Stomach (tissue), 8 donors: ENCODE measurements at regions not wholly inside any gene's neighbourhood (a gene's known extent, or its start where the extent isn't known, plus 50 kb on each side); places are given as distances from the start of the nearest gene placed in this dataset.

ENCODE experiments used
- DNase-seq, 2 donors: peaks; one replicate each; pipeline versions ENCODE4 v3.0.0 to v3.0.0-alpha.2; 2013 to 2019
- H3K27ac ChIP-seq, 5 donors: fragments of 200-600 bp in 4 of 5; sonication (generic) in 4 of 5; one replicate each; pipeline ENCODE4 v1.5.1; 2013 to 2019; ENCODE audit warnings: mild to moderate bottlenecking in 1 of 5, moderate library complexity in 1 of 5
- H3K27me3 ChIP-seq, 3 donors: fragments of 200-600 bp; sonication (generic); one replicate each; pipeline ENCODE4 v1.5.1; 2017 to 2019; ENCODE audit warnings: mixed run types in 1 of 3
- H3K36me3 ChIP-seq, 4 donors: fragments of 200-600 bp; sonication (generic); 1 replicate in 3 of 4; 2 replicates in 1 of 4; pipeline ENCODE4 v1.5.1; 2016 to 2019
- H3K4me1 ChIP-seq, 4 donors: fragments of 200-600 bp; sonication (generic); one replicate each; pipeline ENCODE4 v1.5.1; 2016 to 2019
- H3K4me3 ChIP-seq, 4 donors: fragments of 200-600 bp; sonication (generic) in 3 of 4; one replicate each; pipeline ENCODE4 v1.5.1; 2016 to 2019; ENCODE audit warnings: mild to moderate bottlenecking in 1 of 4
- H3K9me3 ChIP-seq, 4 donors: fragments of 200-600 bp; sonication (generic); one replicate each; pipeline ENCODE4 v1.5.1; 2016 to 2019
- EP300 ChIP-seq: sonication (generic); formaldehyde crosslinking; IDR thresholded peaks from one replicate; pipeline ENCODE4 v1.6.1; 2017; ENCODE audit warnings: antibody characterized with exemption
- POLR2A ChIP-seq, 4 donors: fragments of 450-650 bp; IDR thresholded peaks; one replicate each; pipeline ENCODE4 v1.6.1; 2016; ENCODE audit warnings: antibody characterized with exemption in 4 of 4, control low read depth in 2 of 4, mild to moderate bottlenecking in 1 of 4, moderate library complexity in 1 of 4
- POLR2AphosphoS5 ChIP-seq, 3 donors: sonication (generic); formaldehyde crosslinking; IDR thresholded peaks; one replicate each; pipeline ENCODE4 v1.6.1; 2016; ENCODE audit warnings: antibody characterized with exemption in 3 of 3
- WGBS, 5 donors: extraction: QIAGEN DNeasy Blood & Tissue Kit in 3 of 5; methylation state at CpG; one replicate each; pipeline versions ENCODE4 v1.1.5 to v1.1.7; 2013 to 2018; 5-methylcytosine and 5-hydroxymethylcytosine counted together
- intact Hi-C: fragments of 100-400 bp; cut with DNase I; formaldehyde crosslinking; loops from one replicate; pipeline ENCODE4 v1.15.1; 2023; ENCODE audit warnings: low total_unique reads
- TF ChIP-seq, protein P1 (sequence below), 7 experiments: fragments of 450-650 bp in 4 of 7; fragments of 200-600 bp in 3 of 7; sonication (generic) in 3 of 7; IDR thresholded peaks; one replicate each; pipeline ENCODE4 v1.5.1; 2016 to 2019; ENCODE audit warnings: antibody characterized with exemption in 7 of 7, control low read depth in 2 of 7, mild to moderate bottlenecking in 1 of 7
- donor health status: healthy with polysubstance abuse.
- donor health status: Bipolar disorder and iron deficiency.
- donor health status: healthy.

DNA sequence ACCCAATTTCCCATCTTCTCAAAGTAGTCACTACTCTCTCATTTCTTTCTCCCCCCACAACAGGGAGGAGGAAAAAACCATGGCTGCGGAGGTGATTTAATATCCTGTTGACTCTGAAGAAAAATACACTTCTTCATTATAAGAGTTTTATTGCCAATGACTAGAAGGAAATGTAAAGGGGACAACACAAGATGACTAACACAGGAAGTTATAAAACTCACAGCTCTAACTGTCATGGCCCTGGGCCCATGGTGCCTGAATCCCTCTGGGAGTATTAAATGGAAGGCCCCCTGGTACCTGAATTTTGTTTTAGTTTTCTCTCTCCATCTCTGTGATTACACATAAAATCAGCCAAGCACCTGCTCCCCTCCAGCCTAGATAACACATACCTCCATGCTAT, 352.8 kb upstream of the FAT3 start:
- intact Hi-C loops, result no loop called here
- no peak for TF ChIP-seq POLR2AphosphoS5 (IDR thresholded peaks at IDR 0.05)
- TF ChIP-seq, protein P1, sequence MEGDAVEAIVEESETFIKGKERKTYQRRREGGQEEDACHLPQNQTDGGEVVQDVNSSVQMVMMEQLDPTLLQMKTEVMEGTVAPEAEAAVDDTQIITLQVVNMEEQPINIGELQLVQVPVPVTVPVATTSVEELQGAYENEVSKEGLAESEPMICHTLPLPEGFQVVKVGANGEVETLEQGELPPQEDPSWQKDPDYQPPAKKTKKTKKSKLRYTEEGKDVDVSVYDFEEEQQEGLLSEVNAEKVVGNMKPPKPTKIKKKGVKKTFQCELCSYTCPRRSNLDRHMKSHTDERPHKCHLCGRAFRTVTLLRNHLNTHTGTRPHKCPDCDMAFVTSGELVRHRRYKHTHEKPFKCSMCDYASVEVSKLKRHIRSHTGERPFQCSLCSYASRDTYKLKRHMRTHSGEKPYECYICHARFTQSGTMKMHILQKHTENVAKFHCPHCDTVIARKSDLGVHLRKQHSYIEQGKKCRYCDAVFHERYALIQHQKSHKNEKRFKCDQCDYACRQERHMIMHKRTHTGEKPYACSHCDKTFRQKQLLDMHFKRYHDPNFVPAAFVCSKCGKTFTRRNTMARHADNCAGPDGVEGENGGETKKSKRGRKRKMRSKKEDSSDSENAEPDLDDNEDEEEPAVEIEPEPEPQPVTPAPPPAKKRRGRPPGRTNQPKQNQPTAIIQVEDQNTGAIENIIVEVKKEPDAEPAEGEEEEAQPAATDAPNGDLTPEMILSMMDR (IDR thresholded peaks at IDR 0.05), result no peak
- TF ChIP-seq EP300, result no peak
- TF ChIP-seq POLR2A (IDR thresholded peaks at IDR 0.05), result no peak

GRCh38 chr11:91871048-91871447, 353.6 kb upstream of the FAT3 start:
- Histone ChIP-seq H3K27me3 (no peaks in the 10 kb centered on the region), H3K4me1 (peaks cover 0 to 22% (median 10%) of the 10 kb centered on the region in 4 donors), H3K4me3 (no peak overlapping the region), H3K36me3 (no peaks in the 10 kb centered on the region), H3K9me3 (no peaks in the 10 kb centered on the region), H3K27ac (no peak overlapping the region)
- WGBS, 5 donors, result 87 to 97% (median 95%) methylated on average over 2 of the region's 2 CpGs
- no peak for DNase-seq
- intact Hi-C loops, result no loop called here
- TF ChIP-seq POLR2A (IDR thresholded peaks at IDR 0.05), result no peak
- no peak for TF ChIP-seq EP300
- TF ChIP-seq POLR2AphosphoS5 (IDR thresholded peaks at IDR 0.05), result no peak
- TF ChIP-seq, protein P1 (IDR thresholded peaks at IDR 0.05), result no peak

More for the DNA sequence above, 352.8 kb upstream of the FAT3 start:
- Histone ChIP-seq H3K4me1 (peaks cover 0 to 22% (median 10%) of the 10 kb centered on the region in 4 donors), H3K36me3 (no peaks in the 10 kb centered on the region), H3K27me3 (no peaks in the 10 kb centered on the region), H3K4me3 (no peak overlapping the region), H3K27ac (no peak overlapping the region), H3K9me3 (no peaks in the 10 kb centered on the region)
- 69 to 88% (median 81%) methylated on average over 1 of the region's 1 CpG for WGBS, 5 donors
- no peak for DNase-seq

GRCh38 chr11:91869686-91870085, 354.9 kb upstream of the FAT3 start:
- Histone ChIP-seq H3K27ac (no peak overlapping the region), H3K4me3 (no peak overlapping the region), H3K27me3 (no peaks in the 10 kb centered on the region), H3K9me3 (no peaks in the 10 kb centered on the region), H3K36me3 (no peaks in the 10 kb centered on the region), H3K4me1 (peaks cover 0 to 22% (median 10%) of the 10 kb centered on the region in 4 donors)
- intact Hi-C loops, result no loop called here
- WGBS, 5 donors, result 31 to 46% (median 42%) methylated on average over 2 of the region's 2 CpGs
- no peak for TF ChIP-seq POLR2A (IDR thresholded peaks at IDR 0.05)
- TF ChIP-seq POLR2AphosphoS5 (IDR thresholded peaks at IDR 0.05), result no peak
- TF ChIP-seq, protein P1 (IDR thresholded peaks at IDR 0.05), result no peak
- TF ChIP-seq EP300, result no peak
- DNase-seq, result peak in 1 of 2 donors; percentile 28

DNA sequence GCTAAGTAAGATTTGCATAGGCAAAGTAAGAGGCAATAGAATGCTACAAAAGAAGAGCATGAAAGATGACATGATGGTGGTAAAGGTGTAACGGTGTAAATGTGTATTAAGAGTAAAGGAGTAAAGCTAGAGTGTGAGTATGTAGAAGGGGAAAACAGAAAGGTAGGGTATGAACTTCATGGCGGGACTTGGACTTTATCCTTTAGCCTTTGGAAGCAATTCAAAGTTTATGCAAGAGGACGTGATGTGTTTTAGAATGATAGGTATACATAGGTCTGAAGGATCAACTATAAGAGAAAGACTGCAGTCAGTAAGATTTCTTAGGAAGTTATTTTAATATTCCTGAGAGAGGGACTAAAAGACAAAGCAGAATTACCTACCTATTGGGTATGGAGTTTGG, 358.0 kb upstream of the FAT3 start:
- intact Hi-C loops, result no loop called here
- no peaks in the 10 kb centered on the region for H3K27me3 ChIP-seq
- TF ChIP-seq POLR2AphosphoS5 (IDR thresholded peaks at IDR 0.05), result no peak
- TF ChIP-seq, protein P1 (IDR thresholded peaks at IDR 0.05), result no peak
- TF ChIP-seq POLR2A (IDR thresholded peaks at IDR 0.05), result no peak
- no peak for TF ChIP-seq EP300
- WGBS, 5 donors, result 62 to 85% (median 81%) methylated on average over 3 of the region's 3 CpGs
- no peak overlapping the region for H3K4me3 ChIP-seq
- H3K4me1 ChIP-seq, result peaks cover 0 to 22% (median 10%) of the 10 kb centered on the region in 4 donors
- no peaks in the 10 kb centered on the region for H3K36me3 ChIP-seq
- no peak overlapping the region for H3K27ac ChIP-seq
- no peaks in the 10 kb centered on the region for H3K9me3 ChIP-seq
- no peak for DNase-seq
